Fibroblast of pulmonary artery (primary cell): ENCODE measurements at regions not wholly inside any gene's neighbourhood (a gene's known extent, or its start where the extent isn't known, plus 50 kb on each side); places are given as distances from the start of the nearest gene placed in this dataset.
"Not testable (repeated sequence)": the region's sequence is repeated elsewhere in the genome, so short reads cannot be mapped to it uniquely, and the experiment has no call there.

Experiments
- DNase-seq: peaks from one replicate; pipeline ENCODE4 v3.0.0-alpha.2; 2010; ENCODE audit warnings: low read depth
- H3K4me3 ChIP-seq: replicated peaks from 2 replicates; pipeline ENCODE4 v1.5.1; 2011; ENCODE audit warnings: low read depth, mild to moderate bottlenecking, control low read depth, low read length, moderate library complexity
- CTCF ChIP-seq: IDR thresholded peaks from 2 replicates; pipeline ENCODE4 v1.5.1; 2011; ENCODE audit warnings: mild to moderate bottlenecking, control low read depth, low read length, inconsistent platforms; ENCODE audit errors: missing control alignments

- no peak for TF ChIP-seq CTCF
- peak; percentile 51 for DNase-seq
- H3K4me3 ChIP-seq, result no peak overlapping the region
These were observed 1022.0 kb downstream of the NCAM2 start for GRCh38 chr21:22020221-22020620.

DNA sequence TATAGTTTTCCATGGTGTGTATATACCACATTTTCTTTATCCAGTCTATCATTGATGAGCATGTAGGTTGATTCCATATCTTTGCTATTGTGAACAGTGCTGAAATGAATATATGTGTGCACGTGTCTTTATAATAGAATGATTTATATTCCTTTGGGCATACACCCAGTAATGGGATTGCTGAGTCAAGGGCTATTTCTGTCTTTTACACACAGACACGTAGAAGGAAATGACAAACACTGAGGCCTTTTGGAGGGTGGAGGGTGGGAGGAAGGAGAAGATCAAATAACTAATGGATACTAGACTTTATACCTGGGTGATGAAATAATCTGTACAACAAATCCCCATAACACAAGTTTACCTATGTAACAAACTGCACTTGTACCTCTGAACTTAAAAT is 1025.7 kb downstream of the NCAM2 start:
- not testable (repeated sequence) for H3K4me3 ChIP-seq
- peak; percentile 1 for DNase-seq

DNA sequence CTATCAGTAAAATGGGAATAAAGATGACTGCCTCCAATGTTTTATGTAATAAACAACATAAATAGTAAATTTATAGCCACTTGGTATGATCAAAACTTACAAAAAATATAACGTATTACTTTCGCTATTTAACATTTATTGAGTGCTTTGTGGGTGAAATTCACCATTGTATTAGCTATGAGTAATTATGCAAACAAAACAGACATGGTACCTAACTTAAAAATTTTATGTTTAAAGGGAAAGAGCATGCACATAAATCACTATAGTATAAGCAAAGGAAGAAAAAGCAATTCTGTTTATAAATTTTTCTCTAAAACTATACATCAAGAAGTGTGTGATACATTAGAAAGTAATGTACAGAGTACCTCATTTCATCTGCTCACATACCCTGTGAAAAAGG is 1046.2 kb downstream of the NCAM2 start:
- no peak for DNase-seq
- H3K4me3 ChIP-seq, result no peak overlapping the region
- no peak for TF ChIP-seq CTCF

- H3K4me3 ChIP-seq, result no peak overlapping the region
- no peak for DNase-seq
- TF ChIP-seq CTCF, result no peak
These were observed 1048.4 kb downstream of the NCAM2 start for GRCh38 chr21:22046576-22046975.

DNA sequence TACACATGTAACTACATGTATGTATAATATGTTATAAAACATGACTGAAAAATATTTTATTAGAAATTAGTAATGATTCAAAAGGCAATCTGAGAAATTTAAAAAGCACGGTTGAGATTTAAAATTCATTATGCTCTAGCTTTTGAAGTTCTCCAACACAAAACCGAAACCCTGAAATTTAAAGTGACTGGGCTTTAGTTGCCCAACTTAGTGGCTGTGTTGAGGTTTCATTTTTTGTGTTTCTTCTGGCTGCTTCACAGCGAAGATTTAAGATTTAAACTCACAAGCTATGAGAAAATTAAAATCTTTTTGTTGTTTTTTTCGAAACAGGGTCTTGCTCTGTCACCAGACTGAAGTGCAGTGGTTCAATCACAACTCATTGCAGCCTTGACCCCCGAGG is 1058.7 kb downstream of the NCAM2 start:
- no peak overlapping the region for H3K4me3 ChIP-seq
- no peak for TF ChIP-seq CTCF
- no peak for DNase-seq

GRCh38 chr21:22062472-22063139 is 1064.4 kb downstream of the NCAM2 start:
- no peak for TF ChIP-seq CTCF
- no peak overlapping the region for H3K4me3 ChIP-seq
- no peak for DNase-seq

DNA sequence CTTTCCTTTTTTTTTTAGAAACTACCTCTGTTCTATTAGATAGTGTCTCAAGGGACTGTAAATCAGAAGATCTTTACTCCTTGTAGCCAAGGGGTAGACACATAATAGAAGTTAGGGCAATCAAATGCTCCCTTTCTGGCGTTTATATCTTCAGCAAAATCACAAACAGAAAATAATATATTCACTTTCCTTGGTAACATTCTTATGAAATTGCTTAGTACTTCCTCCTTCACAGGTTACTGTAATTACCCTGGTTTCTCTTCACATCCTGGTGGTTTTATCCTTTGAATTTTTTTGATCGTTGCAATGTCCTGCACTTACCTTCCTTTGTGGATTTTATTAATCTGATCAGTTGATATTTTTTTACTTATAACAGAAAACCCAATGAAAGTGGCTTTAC is 1064.9 kb downstream of the NCAM2 start:
- no peak overlapping the region for H3K4me3 ChIP-seq
- DNase-seq, result no peak
- TF ChIP-seq CTCF, result no peak
